ENCODE measurements at regions not wholly inside any gene's neighbourhood (a gene's known extent, or its start where the extent isn't known, plus 50 kb on each side); places are given as distances from the start of the nearest gene placed in this dataset.

DNA sequence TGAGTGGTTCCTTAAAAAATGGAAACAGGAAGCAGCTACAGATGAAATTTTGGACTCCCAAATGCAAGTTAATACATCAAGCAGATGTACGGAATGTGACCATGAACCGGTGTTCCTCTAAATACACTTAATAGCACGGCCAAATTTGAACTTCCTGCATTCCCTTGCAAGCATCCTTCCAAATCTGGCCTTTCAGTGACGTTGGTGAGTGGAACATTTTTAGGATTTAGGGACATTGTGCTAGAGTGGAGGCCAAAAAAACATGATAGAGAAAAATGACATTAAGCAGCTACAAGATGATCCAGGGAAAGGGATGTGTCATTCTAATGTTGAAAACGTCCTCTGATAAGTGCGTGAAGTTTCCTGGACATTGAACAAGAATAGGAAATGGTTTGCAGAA lies 62.1 kb downstream of the CTAGE1 start:
- DNase-seq (ENCODE audit: low spot score), result no peak

DNA sequence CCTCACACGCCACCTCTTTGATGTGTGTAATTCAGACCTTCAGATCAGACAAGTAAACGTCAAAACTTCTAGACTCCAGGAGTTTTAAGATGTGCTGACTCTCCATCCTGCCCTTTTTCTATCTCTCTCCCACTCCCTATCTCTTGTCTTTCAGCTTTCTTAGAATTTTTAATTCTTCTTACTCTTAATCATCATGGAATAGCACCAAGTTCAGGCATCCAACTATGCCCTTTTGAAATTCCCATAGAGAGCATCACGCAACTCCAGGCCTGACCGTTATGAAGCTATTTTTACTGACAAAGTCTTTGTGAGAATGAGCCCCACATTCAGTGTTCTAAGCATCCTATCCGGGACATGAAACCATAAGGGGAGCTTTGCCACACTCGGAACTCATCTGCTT lies 62.6 kb downstream of the CTAGE1 start:
- intact Hi-C loops (cut with DNase I), result no loop called here
- DNase-seq (ENCODE audit: low spot score), result no peak

More for the DNA sequence above, 62.1 kb downstream of the CTAGE1 start:
- intact Hi-C loops (cut with DNase I), result no loop called here

DNA sequence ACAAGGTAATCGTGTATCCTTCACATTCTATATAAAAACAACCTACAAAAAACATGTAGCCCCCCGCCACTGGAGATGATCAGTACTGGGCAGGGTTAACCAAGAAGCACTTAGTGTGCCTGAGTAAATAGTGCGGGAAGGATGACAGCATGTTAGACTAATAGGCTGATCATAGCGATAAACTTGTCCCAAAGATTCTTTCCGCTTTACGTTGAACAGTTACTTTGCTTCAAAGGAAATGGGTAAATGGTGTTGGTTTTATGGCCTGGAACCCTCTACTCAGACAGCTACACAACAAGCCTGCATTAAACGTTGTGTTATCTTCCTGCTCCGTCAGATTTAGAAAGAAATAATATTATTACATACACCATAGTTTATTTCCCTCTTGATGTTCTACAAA lies 67.7 kb downstream of the CTAGE1 start:
- DNase-seq (ENCODE audit: low spot score), result no peak
- intact Hi-C loops (cut with DNase I), result loop anchor here (2.0 to 10.0 kb wide), 5 partner anchors 122 to 355 kb away; partner anchors contain the start of gene GATA6

DNA sequence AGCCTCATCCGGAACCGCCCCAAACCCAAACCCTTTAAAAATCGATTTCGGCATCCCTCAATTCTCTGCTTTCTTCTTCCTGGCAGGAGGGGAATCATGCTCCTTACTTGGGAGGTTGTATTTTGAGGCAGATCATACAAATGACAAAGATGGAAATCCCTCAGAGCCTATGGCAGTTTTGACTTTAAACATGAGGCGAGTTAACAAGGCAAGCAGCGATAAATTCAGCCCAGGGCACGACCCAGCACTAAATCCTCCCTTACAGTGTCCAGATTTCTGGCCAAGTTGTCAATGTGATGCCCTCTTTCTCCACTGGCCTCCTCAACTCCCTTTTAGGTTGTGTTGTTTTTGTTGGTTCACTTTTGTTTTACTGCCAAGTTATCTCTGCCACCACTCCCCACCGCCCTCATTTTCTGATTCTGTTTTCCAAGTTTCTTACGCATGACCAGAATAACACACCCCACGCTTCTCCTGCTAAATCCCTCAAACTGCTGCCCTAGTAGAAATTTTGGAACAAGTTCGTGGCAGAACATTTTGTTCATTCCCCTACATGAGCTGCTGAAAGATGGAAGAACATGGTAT lies 68.3 kb downstream of the CTAGE1 start:
- DNase-seq (ENCODE audit: low spot score), result no peak
- intact Hi-C loops (cut with DNase I), result loop anchor here (2.0 to 10.0 kb wide), 5 partner anchors 123 to 355 kb away; partner anchors contain the start of gene GATA6

DNA sequence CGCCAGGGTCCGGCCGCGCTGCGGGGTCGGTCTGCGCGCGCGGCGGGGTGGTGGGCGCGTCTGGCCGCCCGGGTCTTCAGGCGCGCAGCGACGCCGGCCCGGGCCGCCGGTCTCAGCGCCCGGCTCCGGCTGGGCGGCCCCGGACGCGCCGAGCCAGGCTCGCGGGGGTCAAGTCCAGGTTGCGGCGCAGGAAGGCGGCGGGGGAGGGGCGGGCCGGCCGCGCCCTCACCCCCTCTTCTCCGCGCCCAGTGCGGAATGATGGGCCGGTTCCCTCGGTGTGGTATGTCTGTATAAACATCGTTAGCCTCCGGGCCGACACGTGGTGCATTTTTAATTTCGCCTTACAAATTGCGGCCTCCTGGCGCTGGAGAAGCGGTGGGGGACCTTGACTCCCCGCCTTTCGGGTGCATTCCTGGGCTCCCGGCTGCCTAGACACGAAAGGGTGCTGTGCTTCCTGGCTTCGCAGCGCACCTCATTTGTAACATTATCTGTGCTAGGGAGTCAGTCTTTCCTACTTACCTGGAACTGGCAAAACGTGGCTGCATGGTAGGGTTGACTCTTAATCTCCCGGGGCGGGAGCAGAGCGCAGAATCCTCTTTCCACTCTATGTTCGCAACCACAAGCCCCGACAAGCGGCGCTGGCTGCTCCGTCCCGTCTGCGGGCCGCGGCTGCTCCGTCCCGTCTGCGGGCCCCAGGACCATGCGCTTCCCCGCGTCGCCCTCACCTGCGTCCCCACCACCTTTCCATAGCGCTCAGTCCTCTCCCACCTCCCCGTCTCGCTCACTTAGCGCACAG lies 69.0 kb downstream of the CTAGE1 start:
- intact Hi-C loops (cut with DNase I), result loop anchor here (1.0 to 10.0 kb wide), 6 partner anchors 80 to 354 kb away; partner anchors contain the start of gene GATA6
- peak; percentile 88 for DNase-seq (ENCODE audit: low spot score)

DNA sequence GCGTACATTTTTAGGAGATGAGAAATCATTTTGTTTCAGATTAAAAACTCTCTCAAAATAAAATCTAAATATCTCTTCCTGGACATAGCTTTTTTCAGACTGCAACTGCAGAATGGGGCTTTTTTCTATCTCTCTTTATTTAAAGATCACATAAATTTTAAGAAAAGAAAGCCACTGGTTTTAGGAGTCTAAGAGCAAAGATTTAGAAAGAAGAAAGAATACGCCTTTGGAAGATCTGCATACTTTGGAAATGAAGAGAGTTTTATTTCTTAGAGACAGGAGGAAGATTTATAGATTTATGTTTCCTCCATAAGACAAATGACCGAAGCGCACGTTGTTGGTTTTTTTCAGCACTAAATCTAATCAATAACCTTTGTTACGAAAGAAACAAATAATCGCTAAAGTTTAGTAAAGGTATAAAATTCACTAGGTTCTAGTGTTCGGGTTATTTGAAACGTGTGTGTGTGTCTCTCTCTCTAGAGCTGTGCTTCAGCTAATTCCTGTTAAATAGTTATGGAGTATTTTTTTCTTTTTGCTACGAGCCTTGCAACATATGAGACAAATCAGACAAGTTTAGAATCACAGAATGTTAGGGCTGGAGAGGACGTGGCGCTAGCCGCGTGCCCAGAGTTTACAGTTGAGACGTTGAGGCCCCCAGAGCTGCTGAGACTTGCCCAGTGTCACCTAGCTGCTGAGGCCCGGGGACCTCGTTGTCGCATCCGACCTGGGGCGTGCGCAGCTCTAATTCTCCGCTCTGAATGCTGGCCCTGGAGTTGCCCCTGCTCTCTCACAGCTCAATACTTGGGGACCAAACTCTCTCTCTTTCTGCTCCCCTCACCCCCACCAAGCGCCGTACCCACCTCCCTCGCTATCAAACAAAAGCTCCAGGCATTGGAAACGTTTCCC lies 69.9 kb downstream of the CTAGE1 start:
- no peak for DNase-seq (ENCODE audit: low spot score)
- intact Hi-C loops (cut with DNase I), result loop anchor here (1.0 to 10.0 kb wide), 7 partner anchors 69 to 353 kb away; partner anchors contain the start of gene GATA6

DNA sequence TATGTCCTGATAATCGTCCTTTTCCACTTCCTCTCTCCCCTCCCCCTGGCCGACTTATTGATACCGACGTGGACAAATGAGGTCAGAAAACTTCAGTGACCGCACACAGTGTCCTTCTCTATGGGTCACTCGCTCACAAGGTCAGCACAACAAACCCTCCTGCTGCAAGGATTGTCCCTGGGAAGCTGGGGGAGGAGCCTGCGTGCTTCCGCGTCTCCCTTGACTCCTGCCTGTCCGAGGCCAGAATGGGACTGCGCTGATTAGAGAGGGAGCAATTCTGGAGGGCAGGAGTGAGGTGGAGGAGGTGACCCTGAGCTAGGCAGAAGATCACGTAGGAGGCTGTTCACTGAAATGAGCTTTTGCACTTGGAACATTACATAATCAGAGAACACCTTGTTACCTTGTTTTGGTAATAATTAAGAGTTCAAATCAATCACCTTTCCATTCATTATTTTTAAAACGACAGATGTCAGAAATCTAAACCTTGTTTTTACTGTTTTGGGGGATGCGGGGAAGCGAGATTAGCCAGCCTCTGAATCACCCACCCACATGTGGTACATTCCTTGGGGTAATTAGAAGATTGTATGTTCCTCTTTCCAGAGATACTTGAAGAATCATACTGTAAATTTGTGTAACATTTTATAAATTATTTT lies 70.6 kb downstream of the CTAGE1 start:
- intact Hi-C loops (cut with DNase I), result loop anchor here (2.0 to 10.0 kb wide), 3 partner anchors 68 to 352 kb away; no protein-coding TSS in a partner anchor
- peak; percentile 89 for DNase-seq (ENCODE audit: low spot score)

DNA sequence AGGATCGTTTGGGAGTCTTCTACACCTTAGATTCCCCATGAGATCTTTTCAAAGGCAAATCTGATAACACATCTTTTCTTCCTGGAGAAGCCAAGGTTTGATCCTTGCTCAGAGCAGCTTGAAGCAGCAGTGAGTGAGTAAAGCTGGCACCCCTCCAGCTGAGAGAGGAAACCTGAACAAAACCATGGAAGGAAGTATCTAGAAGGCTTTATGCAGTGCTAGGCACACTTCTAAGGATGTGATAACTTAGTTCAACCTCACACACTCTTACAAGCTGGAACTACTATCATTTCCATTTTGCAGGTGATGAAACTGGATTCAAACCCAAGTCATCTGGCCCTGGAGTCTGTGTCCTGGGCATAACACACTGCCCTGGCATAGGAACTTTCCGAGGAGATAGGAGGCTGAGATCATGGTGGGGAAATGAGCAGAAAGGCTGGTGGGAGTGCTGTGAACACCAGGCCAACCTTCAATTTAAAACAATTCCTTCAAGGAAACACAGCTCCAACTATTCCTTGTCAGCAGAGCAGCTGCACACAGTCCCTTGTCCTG lies 71.2 kb downstream of the CTAGE1 start:
- intact Hi-C loops (cut with DNase I), result loop anchor here (2.0 to 10.0 kb wide), 3 partner anchors 68 to 352 kb away; no protein-coding TSS in a partner anchor
- DNase-seq (ENCODE audit: low spot score), result no peak

DNA sequence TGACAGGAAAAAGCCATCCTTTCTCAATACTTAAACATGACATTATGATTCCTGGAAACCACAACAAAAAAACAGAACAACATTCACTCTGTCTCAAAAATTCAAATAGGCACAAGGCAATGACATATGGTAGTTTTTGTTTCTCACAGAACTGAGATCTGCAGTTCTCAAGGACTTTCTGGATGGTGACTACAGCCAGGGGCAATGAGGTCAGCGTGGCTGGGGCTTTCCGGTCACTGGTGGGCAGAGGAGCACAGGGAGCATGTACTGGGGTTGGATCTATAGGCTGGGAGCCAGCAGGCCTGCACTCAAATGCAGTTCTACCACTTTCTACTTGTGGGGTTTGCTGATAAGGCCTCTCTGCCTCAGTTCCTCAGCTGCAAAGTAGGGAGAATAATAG lies 72.0 kb downstream of the CTAGE1 start:
- no peak for DNase-seq (ENCODE audit: low spot score)
- intact Hi-C loops (cut with DNase I), result loop anchor here (2.0 to 10.0 kb wide), 3 partner anchors 67 to 351 kb away; no protein-coding TSS in a partner anchor

DNA sequence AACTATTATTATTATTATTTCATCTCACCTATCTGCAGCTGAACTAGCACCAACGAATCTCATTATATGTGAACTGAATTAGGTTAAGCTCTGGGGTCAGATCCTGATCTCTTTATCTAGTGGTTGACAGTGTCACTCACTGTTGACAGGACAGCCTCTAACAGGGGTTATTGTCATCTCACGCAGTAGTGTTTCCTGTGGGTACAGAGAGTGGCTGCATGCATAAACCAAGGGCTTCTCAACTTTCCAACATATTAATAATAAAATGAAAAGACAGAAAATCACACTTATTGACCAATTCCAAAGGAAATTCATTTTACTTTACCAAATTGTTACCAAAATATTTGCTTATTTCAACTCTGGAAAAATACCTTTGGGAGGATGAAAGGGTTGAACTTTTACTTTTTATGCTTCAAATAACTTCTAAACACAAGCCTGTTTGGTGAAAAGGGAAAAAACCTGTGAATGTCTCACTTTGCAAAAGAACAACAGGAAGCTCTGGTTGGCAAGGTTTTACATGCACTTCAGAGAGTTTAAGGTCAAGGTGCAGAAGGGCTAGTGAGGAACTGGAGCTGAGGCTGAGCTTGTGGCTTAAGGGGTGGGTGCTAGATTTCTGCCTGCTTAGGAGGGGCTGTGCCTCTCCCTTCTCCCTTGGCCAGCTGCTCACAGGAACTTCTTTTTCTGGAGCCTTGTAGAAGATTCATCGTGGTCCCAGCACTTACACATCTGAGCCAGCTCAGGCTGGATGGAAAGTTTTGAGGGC lies 72.6 kb downstream of the CTAGE1 start:
- intact Hi-C loops (cut with DNase I), result loop anchor here (5.0 to 10.0 kb wide), 2 partner anchors 127 to 350 kb away; no protein-coding TSS in a partner anchor
- DNase-seq (ENCODE audit: low spot score), result no peak

DNA sequence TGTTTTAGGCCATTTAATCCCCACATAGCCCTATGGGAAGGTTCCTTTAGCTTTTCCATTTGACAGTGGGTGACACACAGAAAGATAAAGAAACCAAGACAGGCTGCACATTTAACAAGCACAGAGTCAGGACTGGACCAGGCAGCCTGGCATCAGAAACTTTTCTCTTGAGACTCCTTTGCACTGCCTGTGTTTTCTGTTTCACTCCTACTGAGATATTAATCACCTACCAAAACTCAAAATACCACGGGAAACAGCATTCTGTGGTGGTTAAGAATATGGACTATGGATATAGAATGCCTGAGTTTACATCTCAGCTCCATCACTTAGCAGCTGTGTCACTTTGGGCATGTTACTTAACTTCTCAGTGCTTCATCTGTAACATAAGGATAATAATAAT lies 73.3 kb downstream of the CTAGE1 start:
- intact Hi-C loops (cut with DNase I), result loop anchor here (10.0 kb wide), 1 partner anchor 350 kb away; no protein-coding TSS in a partner anchor
- no peak for DNase-seq (ENCODE audit: low spot score)

DNA sequence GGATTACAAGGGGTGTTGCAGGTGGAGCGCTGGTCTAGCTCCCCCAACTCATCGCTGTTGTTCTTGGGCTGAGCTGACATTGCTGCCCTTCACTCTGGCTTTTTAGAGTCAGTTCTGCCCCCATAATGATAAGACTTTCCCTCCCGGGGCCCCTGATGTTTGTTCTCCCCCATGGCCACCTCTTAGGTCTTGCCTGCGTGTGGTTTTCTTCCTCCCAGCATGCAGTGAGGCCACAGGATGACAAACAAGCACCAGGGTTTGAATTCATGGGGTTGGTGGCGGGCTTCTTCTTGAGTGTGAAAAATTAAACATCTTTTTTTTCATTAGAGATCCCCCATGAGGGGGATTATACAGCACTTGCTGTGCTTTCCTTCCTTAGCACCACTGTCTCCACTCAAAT lies 74.1 kb downstream of the CTAGE1 start:
- intact Hi-C loops (cut with DNase I), result loop anchor here (10.0 kb wide), 1 partner anchor 349 kb away; no protein-coding TSS in a partner anchor
- no peak for DNase-seq (ENCODE audit: low spot score)

DNA sequence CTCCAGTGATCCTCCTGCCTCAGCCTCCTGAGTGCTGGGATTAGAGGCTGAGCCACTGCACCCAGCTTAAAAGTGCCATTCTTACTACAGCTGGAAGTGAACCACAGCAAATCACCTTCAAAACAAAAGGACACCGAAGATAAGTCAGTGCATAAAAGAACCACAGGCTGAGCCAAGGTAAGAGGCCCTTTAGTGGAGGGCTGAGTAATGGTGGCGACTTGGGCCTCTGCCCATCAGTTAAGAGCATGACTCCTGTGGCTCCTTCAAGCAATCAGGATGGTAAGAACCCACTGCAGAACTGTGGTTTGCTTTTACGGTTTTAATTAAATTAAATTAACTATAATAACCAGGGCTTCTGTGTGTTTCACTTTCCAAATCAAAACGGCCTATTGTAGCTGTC lies 75.1 kb downstream of the CTAGE1 start:
- no peak for DNase-seq (ENCODE audit: low spot score)
- intact Hi-C loops (cut with DNase I), result loop anchor here (10.0 kb wide), 1 partner anchor 348 kb away; no protein-coding TSS in a partner anchor

DNA sequence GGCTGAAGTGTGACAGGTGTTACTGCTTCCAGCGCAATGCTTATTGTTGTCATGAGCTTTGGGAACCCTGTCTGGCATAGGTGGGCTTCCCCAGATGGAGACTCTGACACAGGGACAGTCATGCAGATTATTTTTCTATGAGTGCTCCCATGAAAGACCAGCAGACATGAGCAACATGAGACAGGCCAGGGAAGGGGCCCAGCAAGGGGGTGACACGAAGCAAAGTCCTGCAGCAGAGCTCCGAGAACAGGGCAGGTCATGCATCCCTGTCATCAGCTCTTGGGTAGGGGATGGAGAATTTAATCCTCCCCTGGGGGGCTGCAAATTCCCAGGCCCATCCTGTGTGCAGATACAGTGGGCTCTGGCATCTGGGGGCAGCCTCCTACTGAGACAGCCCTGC lies 77.4 kb downstream of the CTAGE1 start:
- no peak for DNase-seq (ENCODE audit: low spot score)
- intact Hi-C loops (cut with DNase I), result loop anchor here (10.0 kb wide), 1 partner anchor 346 kb away; no protein-coding TSS in a partner anchor

DNA sequence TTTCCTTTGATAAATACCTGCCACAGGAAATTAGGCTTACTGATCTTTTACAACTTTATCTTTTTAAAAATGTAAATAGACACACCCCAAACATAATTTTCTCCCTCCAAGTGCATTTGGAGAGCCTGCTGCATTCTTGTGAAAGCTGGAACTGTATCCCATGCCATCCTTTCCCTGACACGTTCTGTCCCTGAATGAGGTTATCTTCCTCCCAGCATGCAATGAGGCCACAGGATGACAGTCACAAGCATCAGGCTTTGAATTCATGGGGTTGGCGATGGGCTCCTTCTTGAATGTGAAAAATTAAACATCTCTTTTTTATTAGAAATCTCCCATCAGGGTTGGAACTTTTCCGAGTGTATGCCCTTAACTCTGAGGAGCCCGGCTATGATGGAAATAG lies 77.8 kb downstream of the CTAGE1 start:
- no peak for DNase-seq (ENCODE audit: low spot score)
- intact Hi-C loops (cut with DNase I), result loop anchor here (10.0 kb wide), 1 partner anchor 345 kb away; no protein-coding TSS in a partner anchor

DNA sequence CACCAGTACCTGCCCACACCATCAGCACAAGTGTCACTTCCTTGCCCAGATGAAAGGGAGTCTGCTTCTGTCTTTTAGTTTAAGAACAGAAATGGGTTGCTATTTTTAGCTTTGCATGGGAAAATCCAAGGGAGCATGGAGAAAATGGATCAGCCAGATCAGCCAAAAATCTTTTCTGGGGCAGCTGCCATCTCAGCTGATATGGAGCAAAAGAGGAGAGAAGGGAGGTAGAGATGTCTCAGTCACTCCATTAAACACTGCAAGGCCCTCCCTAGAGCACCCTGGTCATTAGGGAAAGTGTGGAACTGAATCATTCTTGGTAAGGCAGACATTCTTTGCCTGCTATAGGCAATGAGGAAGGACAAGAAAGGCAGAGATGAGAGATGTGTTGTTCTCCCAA lies 79.9 kb downstream of the CTAGE1 start:
- intact Hi-C loops (cut with DNase I), result no loop called here

DNA sequence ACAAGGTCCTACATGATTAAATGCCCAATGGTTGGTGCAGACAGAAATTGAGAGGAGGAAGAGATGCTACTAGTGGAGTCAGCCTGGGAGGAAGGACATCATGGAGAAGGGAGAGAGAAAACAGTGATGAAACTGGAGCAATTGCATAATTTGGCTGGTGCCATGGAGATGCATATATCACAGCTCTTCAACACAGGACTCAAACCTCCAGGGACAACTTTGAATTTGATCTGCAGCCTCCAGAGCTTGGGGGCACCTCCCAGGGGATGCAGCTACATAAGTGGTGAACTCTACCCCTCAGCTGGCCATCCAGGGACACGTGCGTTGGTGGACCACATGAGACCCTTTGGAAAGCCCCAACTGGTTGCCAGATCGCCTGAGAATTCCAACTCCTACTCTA lies 80.4 kb downstream of the CTAGE1 start:
- DNase-seq (ENCODE audit: low spot score), result no peak

More for the DNA sequence above, 79.9 kb downstream of the CTAGE1 start:
- no peak for DNase-seq (ENCODE audit: low spot score)

DNA sequence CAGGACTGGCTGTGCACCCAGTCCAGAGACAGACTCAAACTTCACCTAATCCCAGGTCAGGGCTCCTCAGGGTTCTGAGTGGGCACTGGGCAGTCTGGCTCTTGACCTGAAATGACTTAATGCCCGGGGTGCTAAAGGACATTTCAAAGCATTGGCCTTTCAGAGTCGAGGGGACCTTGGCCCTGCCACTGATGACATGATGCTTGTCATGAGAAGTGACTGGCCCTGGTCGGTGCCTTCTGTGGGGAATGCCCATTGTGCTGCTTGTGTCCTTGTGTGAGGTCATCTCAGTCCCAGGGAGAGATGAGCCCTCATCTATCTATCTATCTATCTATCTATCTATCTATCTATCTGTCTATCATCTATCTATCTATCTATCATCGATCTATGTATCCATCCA lies 81.3 kb downstream of the CTAGE1 start:
- intact Hi-C loops (cut with DNase I), result no loop called here
- no peak for DNase-seq (ENCODE audit: low spot score)

More for the DNA sequence above, 80.4 kb downstream of the CTAGE1 start:
- intact Hi-C loops (cut with DNase I), result no loop called here

All from cardiac septum (tissue), 1 donor.